Neural crest cell (in vitro differentiated cells): ENCODE measurements at regions not wholly inside any gene's neighbourhood (a gene's known extent, or its start where the extent isn't known, plus 50 kb on each side); places are given as distances from the start of the nearest gene placed in this dataset.

Experiments used
- DNase-seq: peaks from one replicate; pipeline ENCODE4 v3.0.0; 2021; ENCODE audit warnings: low read depth, mixed read lengths, low spot score
- H3K27ac Mint-ChIP-seq: one replicate; pipeline ENCODE4 v1.8.0; 2021; ENCODE audit warnings: mild to moderate bottlenecking, mixed read lengths; ENCODE audit not compliant: unreplicated experiment
- H3K27me3 Mint-ChIP-seq: 2 replicates; pipeline ENCODE4 v1.8.0; 2021; ENCODE audit warnings: low read depth, mild to moderate bottlenecking, mixed read lengths
- H3K36me3 Mint-ChIP-seq: 2 replicates; pipeline ENCODE4 v1.8.0; 2021; ENCODE audit warnings: low read depth, mild to moderate bottlenecking, mixed read lengths
- H3K4me1 Mint-ChIP-seq: 2 replicates; pipeline ENCODE4 v1.8.0; 2021; ENCODE audit warnings: mixed read lengths
- H3K4me3 Mint-ChIP-seq: one replicate; pipeline ENCODE4 v1.8.0; 2021; ENCODE audit warnings: mild to moderate bottlenecking, mixed read lengths
- H3K9me3 Mint-ChIP-seq: 2 replicates; pipeline ENCODE4 v1.8.0; 2021; ENCODE audit warnings: mixed read lengths
- CTCF ChIP-seq: fragments of 200-600 bp; sonication (generic); conservative IDR thresholded peaks from 2 replicates; pipeline ENCODE4 v1.5.0; 2021; ENCODE audit warnings: antibody characterized with exemption, mild to moderate bottlenecking

- Mint-ChIP-seq H3K27me3 (no peaks in the 10 kb centered on the region), H3K27ac (no peak overlapping the region), H3K4me1 (peaks cover 81% of the 10 kb centered on the region), H3K9me3 (no peaks in the 10 kb centered on the region), H3K4me3 (no peak overlapping the region), H3K36me3 (peaks cover 3% of the 10 kb centered on the region)
- TF ChIP-seq CTCF, result no peak
- DNase-seq, result no peak
These were observed 696.5 kb downstream of the NR2F1-AS1 start for GRCh38 chr5:92884469-92884868.

GRCh38 chr5:92879806-92880543 is 701.0 kb downstream of the NR2F1-AS1 start:
- no peak for TF ChIP-seq CTCF
- DNase-seq, result no peak
- peak overlapping the region; percentile 67 for H3K4me3 Mint-ChIP-seq
- H3K9me3 Mint-ChIP-seq, result peaks cover 9% of the 10 kb centered on the region
- peak overlapping the region; percentile 72 for H3K27ac Mint-ChIP-seq
- H3K36me3 Mint-ChIP-seq, result peaks cover 16% of the 10 kb centered on the region
- peaks cover 53% of the 10 kb centered on the region for H3K4me1 Mint-ChIP-seq
- H3K27me3 Mint-ChIP-seq, result no peaks in the 10 kb centered on the region

- no peaks in the 10 kb centered on the region for H3K27me3 Mint-ChIP-seq
- H3K4me3 Mint-ChIP-seq, result no peak overlapping the region
- H3K4me1 Mint-ChIP-seq, result peaks cover 10% of the 10 kb centered on the region
- H3K36me3 Mint-ChIP-seq, result peaks cover 42% of the 10 kb centered on the region
- H3K9me3 Mint-ChIP-seq, result peaks cover 34% of the 10 kb centered on the region
- TF ChIP-seq CTCF, result no peak
- H3K27ac Mint-ChIP-seq, result no peak overlapping the region
- no peak for DNase-seq
These were observed 706.2 kb downstream of the NR2F1-AS1 start for GRCh38 chr5:92874790-92875189.

- Mint-ChIP-seq H3K36me3 (peaks cover 17% of the 10 kb centered on the region), H3K9me3 (peaks cover 24% of the 10 kb centered on the region), H3K27me3 (no peaks in the 10 kb centered on the region), H3K4me3 (no peak overlapping the region), H3K27ac (no peak overlapping the region), H3K4me1 (no peaks in the 10 kb centered on the region)
- no peak for DNase-seq
- no peak for TF ChIP-seq CTCF
These were observed 712.6 kb downstream of the NR2F1-AS1 start for GRCh38 chr5:92868442-92868841.

- Mint-ChIP-seq H3K4me1 (peaks cover 23% of the 10 kb centered on the region), H3K4me3 (no peak overlapping the region), H3K36me3 (no peaks in the 10 kb centered on the region), H3K27ac (no peak overlapping the region), H3K9me3 (peaks cover 7% of the 10 kb centered on the region), H3K27me3 (no peaks in the 10 kb centered on the region)
- TF ChIP-seq CTCF, result no peak
- no peak for DNase-seq
These were observed 716.4 kb downstream of the NR2F1-AS1 start for GRCh38 chr5:92864591-92864990.
